EH (cell line): ENCODE measurements at regions not wholly inside any gene's neighbourhood (a gene's known extent, or its start where the extent isn't known, plus 50 kb on each side); places are given as distances from the start of the nearest gene placed in this dataset.
"Not testable (repeated sequence)": the region's sequence is repeated elsewhere in the genome, so short reads cannot be mapped to it uniquely, and the experiment has no call there.

Experiments
- DNase-seq: peaks from one replicate; pipeline ENCODE4 v3.0.0-alpha.2; 2015; ENCODE audit warnings: low read depth

- DNase-seq: no peak
These were observed 530.9 kb downstream of the PTPRU start for GRCh38 chr1:29767088-29767685.

GRCh38 chr1:29762635-29763034, 526.3 kb downstream of the PTPRU start:
- no peak for DNase-seq

GRCh38 chr1:29761159-29761928, 525.0 kb downstream of the PTPRU start:
- no peak for DNase-seq

- no peak for DNase-seq
These were observed 523.8 kb downstream of the PTPRU start for GRCh38 chr1:29760067-29760564.

GRCh38 chr1:29758781-29759499, 522.6 kb downstream of the PTPRU start:
- DNase-seq: no peak

GRCh38 chr1:29757866-29758780, 521.8 kb downstream of the PTPRU start:
- no peak for DNase-seq

- no peak for DNase-seq
These were observed 520.8 kb downstream of the PTPRU start for GRCh38 chr1:29756901-29757725.

- DNase-seq: no peak
These were observed 520.2 kb downstream of the PTPRU start for GRCh38 chr1:29756498-29756897.

GRCh38 chr1:29756085-29756484, 519.8 kb downstream of the PTPRU start:
- no peak for DNase-seq

- DNase-seq: not testable (repeated sequence)
These were observed 519.2 kb downstream of the PTPRU start for GRCh38 chr1:29755412-29756015.

GRCh38 chr1:29754573-29755375, 518.5 kb downstream of the PTPRU start:
- no peak for DNase-seq

- no peak for DNase-seq
These were observed 517.6 kb downstream of the PTPRU start for GRCh38 chr1:29753771-29754572.

GRCh38 chr1:29753244-29753643, 516.9 kb downstream of the PTPRU start:
- DNase-seq: no peak

- DNase-seq: peak; percentile 7
These were observed 515.8 kb downstream of the PTPRU start for GRCh38 chr1:29752141-29752540.

GRCh38 chr1:29749024-29749945, 513.0 kb downstream of the PTPRU start:
- DNase-seq: no peak

GRCh38 chr1:29747196-29747595, 510.9 kb downstream of the PTPRU start:
- DNase-seq: no peak

- DNase-seq: no peak
These were observed 509.8 kb downstream of the PTPRU start for GRCh38 chr1:29746076-29746665.
